ENCODE measurements at regions not wholly inside any gene's neighbourhood (a gene's known extent, or its start where the extent isn't known, plus 50 kb on each side); places are given as distances from the start of the nearest gene placed in this dataset.

DNA sequence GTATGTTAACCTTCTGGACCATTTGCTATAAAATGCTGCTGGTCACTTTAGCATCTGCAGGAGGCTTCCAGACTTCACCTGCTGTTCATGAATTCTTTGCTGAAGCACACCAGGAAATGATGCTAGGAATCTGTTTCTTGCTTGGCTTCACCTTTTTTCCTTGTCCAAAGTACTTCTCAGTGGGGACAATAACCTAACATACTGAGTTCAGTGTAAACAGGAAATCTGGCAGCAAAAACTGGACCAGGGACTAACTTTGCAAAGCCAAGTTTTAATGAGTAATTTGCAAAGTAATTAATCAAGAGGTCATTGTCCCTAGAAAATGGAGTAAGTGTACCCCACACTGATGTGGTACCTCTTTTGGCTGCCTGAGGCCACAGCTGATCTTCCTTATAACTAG is 128.4 kb downstream of the RXFP2 start:
- in situ Hi-C loops (cut with MboI; ENCODE audit: low sequenced_read_pairs, unreplicated experiment) = no loop called here
- DNase-seq (ENCODE audit: low spot score) = no peak
- no peak for TF ChIP-seq CTCF (IDR thresholded peaks at IDR 0.05; ENCODE audit: borderline replicate concordance, control extremely low read depth, extremely low read depth, insufficient read depth, missing control alignments)

- in situ Hi-C loops (cut with MboI; ENCODE audit: low sequenced_read_pairs, unreplicated experiment) = no loop called here
- TF ChIP-seq CTCF (IDR thresholded peaks at IDR 0.05; ENCODE audit: borderline replicate concordance, control extremely low read depth, extremely low read depth, insufficient read depth, missing control alignments) = no peak
These were observed 130.3 kb downstream of the RXFP2 start for GRCh38 chr13:31869582-31869981.

DNA sequence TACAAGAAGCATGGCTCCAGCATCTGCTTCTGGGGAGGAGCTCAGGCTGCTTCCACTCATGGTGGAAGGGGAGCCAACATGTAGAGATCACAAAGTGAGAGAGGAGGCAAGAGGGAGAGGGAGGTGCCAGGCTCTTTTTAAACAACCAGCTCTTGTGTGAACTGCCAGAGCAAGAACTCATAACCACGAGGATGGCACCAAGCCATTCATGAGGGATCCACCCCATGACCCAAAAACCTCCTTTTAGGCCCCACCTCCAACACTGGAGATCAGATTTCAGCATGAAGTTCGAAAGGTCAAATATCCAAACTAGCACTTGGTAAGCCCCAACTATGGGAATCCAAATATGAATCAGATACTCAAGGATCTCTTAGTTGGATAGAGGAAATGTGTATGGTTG is 131.2 kb downstream of the RXFP2 start:
- TF ChIP-seq CTCF (IDR thresholded peaks at IDR 0.05; ENCODE audit: borderline replicate concordance, control extremely low read depth, extremely low read depth, insufficient read depth, missing control alignments) = no peak
- in situ Hi-C loops (cut with MboI; ENCODE audit: low sequenced_read_pairs, unreplicated experiment) = no loop called here
- no peak for DNase-seq (ENCODE audit: low spot score)

More at GRCh38 chr13:31869582-31869981, 130.3 kb downstream of the RXFP2 start:
- no peak for DNase-seq (ENCODE audit: low spot score)

DNA sequence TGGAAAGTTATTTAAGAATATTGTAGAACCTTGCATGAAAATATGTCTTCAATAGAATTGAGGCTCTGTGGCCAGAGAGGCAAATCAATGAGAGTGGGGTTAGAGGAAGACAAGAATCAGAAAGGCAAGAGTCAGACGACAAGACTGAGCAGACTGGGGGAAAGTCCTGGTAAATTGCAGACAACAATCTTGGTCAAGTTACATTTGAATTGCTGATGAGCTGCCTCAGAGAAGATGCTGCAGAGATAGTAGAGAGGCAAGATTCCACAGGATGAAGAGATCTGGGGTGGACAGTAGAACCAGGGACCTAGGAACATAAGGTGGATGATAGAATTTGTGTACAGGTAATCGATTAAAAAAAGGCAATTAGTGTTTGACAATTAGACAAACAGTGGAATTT is 133.8 kb downstream of the RXFP2 start:
- in situ Hi-C loops (cut with MboI; ENCODE audit: low sequenced_read_pairs, unreplicated experiment) = no loop called here
- no peak for DNase-seq (ENCODE audit: low spot score)
- no peak for TF ChIP-seq CTCF (IDR thresholded peaks at IDR 0.05; ENCODE audit: borderline replicate concordance, control extremely low read depth, extremely low read depth, insufficient read depth, missing control alignments)

DNA sequence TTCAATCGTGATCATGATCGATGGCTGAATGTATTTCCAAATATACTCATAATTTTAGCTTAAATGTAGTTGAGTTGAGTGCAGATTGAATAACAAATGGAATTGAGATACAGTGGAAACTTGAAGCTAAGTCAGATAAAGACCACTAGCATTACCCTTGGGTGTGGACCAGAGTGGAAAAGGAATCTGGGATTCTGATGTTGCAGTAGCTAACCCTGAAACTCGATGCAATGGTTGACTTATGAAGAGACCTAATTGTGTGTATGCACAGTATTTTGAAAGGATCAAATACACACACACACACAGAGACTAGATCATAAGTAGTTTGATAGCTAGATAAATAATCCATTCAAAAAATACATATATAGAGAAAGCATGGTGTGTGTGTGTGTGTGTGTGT is 135.8 kb downstream of the RXFP2 start:
- in situ Hi-C loops (cut with MboI; ENCODE audit: low sequenced_read_pairs, unreplicated experiment) = no loop called here
- DNase-seq (ENCODE audit: low spot score) = no peak
- no peak for TF ChIP-seq CTCF (IDR thresholded peaks at IDR 0.05; ENCODE audit: borderline replicate concordance, control extremely low read depth, extremely low read depth, insufficient read depth, missing control alignments)

DNA sequence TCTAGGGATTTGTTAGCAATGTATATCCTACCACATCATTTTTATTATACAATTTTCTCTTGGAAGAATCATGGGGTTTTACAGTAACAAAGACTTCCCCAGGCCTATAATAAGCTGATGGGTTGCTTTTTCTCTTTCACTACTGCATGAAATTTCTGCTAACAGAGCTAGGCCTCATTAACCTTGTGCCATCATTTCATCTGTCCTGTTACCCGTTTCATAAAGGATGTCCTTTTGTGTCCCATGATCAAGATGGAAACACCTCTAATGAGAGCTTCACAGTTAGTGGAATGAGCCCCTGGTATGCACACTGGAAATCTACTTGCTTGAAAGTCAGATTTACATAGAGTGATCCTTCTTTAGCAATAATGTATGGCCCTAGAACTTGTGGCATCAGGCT is 138.7 kb downstream of the RXFP2 start:
- in situ Hi-C loops (cut with MboI; ENCODE audit: low sequenced_read_pairs, unreplicated experiment) = no loop called here
- TF ChIP-seq CTCF (IDR thresholded peaks at IDR 0.05; ENCODE audit: borderline replicate concordance, control extremely low read depth, extremely low read depth, insufficient read depth, missing control alignments) = no peak
- DNase-seq (ENCODE audit: low spot score) = no peak

DNA sequence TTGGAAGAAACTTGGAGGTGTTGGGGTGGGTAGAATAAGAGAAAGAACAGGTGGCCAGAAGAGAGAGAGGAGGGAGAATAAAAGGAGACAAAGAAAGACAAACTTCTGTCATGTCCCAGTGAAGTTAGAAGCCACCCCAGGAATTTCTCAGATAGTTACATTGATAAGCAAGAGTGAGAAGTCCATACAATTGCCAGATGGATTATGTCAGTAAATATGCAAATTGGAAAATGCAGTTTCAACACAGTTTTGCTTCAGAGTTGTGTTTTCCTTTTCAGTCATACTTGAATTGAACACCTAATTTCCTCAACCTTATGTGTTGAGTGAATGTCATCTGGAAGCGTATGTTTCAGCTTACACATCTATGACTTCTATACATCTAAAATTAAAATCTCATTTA is 139.2 kb downstream of the RXFP2 start:
- in situ Hi-C loops (cut with MboI; ENCODE audit: low sequenced_read_pairs, unreplicated experiment) = no loop called here
- no peak for DNase-seq (ENCODE audit: low spot score)
- no peak for TF ChIP-seq CTCF (IDR thresholded peaks at IDR 0.05; ENCODE audit: borderline replicate concordance, control extremely low read depth, extremely low read depth, insufficient read depth, missing control alignments)

Measured in GM13976 (cell line).